GM19023 (cell line): ENCODE measurements at regions not wholly inside any gene's neighbourhood (a gene's known extent, or its start where the extent isn't known, plus 50 kb on each side); places are given as distances from the start of the nearest gene placed in this dataset.

Experiments used
- ATAC-seq: cut with Tn5 transposase; IDR thresholded peaks from one replicate; pipeline ENCODE4 v1.9.1; 2021; ENCODE audit warnings: mild to moderate bottlenecking, moderate library complexity; ENCODE audit not compliant: unreplicated experiment

- no peak for ATAC-seq
These were observed 77.5 kb downstream of the FOXA2 start for GRCh38 chr20:22506827-22507226.

GRCh38 chr20:22504829-22505377 is 79.5 kb downstream of the FOXA2 start:
- ATAC-seq = no peak

- ATAC-seq = no peak
These were observed 80.8 kb downstream of the FOXA2 start for GRCh38 chr20:22503577-22503976.

- no peak for ATAC-seq
These were observed 81.6 kb downstream of the FOXA2 start for GRCh38 chr20:22502731-22503191.

GRCh38 chr20:22501566-22502344 is 82.6 kb downstream of the FOXA2 start:
- ATAC-seq = no peak

GRCh38 chr20:22501034-22501433 is 83.3 kb downstream of the FOXA2 start:
- no peak for ATAC-seq

- no peak for ATAC-seq
These were observed 84.7 kb downstream of the FOXA2 start for GRCh38 chr20:22499515-22500166.

- ATAC-seq = no peak
These were observed 87.6 kb downstream of the FOXA2 start for GRCh38 chr20:22496817-22497216.

GRCh38 chr20:22495789-22496188 is 88.6 kb downstream of the FOXA2 start:
- ATAC-seq = no peak

- no peak for ATAC-seq
These were observed 89.2 kb downstream of the FOXA2 start for GRCh38 chr20:22495172-22495571.

- no peak for ATAC-seq
These were observed 91.9 kb downstream of the FOXA2 start for GRCh38 chr20:22492497-22492896.

GRCh38 chr20:22491194-22491505 is 93.2 kb downstream of the FOXA2 start:
- no peak for ATAC-seq

- no peak for ATAC-seq
These were observed 93.8 kb downstream of the FOXA2 start for GRCh38 chr20:22490287-22491193.

- no peak for ATAC-seq
These were observed 94.6 kb downstream of the FOXA2 start for GRCh38 chr20:22489626-22490286.

- ATAC-seq = no peak
These were observed 104.0 kb downstream of the FOXA2 start for GRCh38 chr20:22480336-22480735.

- ATAC-seq = no peak
These were observed 108.7 kb downstream of the FOXA2 start for GRCh38 chr20:22475662-22476061.

GRCh38 chr20:22474224-22474623 is 110.1 kb downstream of the FOXA2 start:
- no peak for ATAC-seq

GRCh38 chr20:22473293-22473692 is 111.1 kb downstream of the FOXA2 start:
- ATAC-seq = no peak

- ATAC-seq = no peak
These were observed 111.8 kb downstream of the FOXA2 start for GRCh38 chr20:22472447-22473100.

- no peak for ATAC-seq
These were observed 113.1 kb downstream of the FOXA2 start for GRCh38 chr20:22471156-22471836.
